ENCODE measurements at regions not wholly inside any gene's neighbourhood (a gene's known extent, or its start where the extent isn't known, plus 50 kb on each side); places are given as distances from the start of the nearest gene placed in this dataset.

GRCh38 chr17:34782271-34782670 lies 179.0 kb downstream of the CCT6B start:
- H3K27ac ChIP-seq: no peak overlapping the region

DNA sequence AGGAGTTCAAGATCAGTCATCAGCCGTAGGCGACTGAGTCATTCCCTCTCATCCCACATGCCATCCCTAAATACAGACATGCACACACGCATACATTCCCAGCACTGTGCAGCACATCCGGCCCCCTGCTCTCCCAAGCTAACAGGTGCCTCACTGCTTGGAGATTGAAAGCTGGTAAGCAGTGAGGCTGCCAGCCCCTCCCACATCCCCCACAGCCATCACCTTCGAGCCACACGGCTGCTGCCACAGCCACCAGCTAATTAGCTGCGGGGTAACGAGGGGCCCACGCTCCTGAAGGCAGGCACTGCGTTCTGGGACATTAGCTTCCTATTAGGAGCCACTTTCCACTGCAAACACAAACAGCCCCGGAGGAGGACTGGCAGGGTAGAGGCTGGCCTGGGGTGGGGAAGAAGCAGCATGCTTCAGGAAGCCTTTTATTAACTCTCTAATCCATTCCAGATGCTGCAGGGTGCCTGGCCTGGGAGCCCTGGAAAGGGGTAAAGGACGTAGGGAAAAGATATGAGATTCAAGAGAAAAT lies 179.6 kb downstream of the CCT6B start:
- H3K36me3 ChIP-seq: no peaks in the 10 kb centered on the region
- no peaks in the 10 kb centered on the region for H3K27me3 ChIP-seq
- H3K4me3 ChIP-seq: no peak overlapping the region
- H3K9ac ChIP-seq: no peak overlapping the region
- H3K4me1 ChIP-seq: peaks cover 10% of the 10 kb centered on the region
- H3K4me2 ChIP-seq: no peak overlapping the region
- H3K9me3 ChIP-seq: peaks cover 26% of the 10 kb centered on the region
- no peaks in the 10 kb centered on the region for H4K20me1 ChIP-seq
- H3K27ac ChIP-seq: no peak overlapping the region
- no peak for TF ChIP-seq Cebpa-rat (IDR thresholded peaks at IDR 0.05)

More at GRCh38 chr17:34782271-34782670, 179.0 kb downstream of the CCT6B start:
- Histone ChIP-seq H3K36me3 (no peaks in the 10 kb centered on the region), H3K9ac (no peak overlapping the region), H3K27me3 (no peaks in the 10 kb centered on the region), H4K20me1 (no peaks in the 10 kb centered on the region), H3K4me3 (no peak overlapping the region), H3K9me3 (peaks cover 26% of the 10 kb centered on the region), H3K4me2 (no peak overlapping the region), H3K4me1 (peaks cover 10% of the 10 kb centered on the region)
- no peak for TF ChIP-seq Cebpa-rat (IDR thresholded peaks at IDR 0.05)

GRCh38 chr17:34781071-34781470 lies 180.2 kb downstream of the CCT6B start:
- Histone ChIP-seq H3K27me3 (no peaks in the 10 kb centered on the region), H3K36me3 (no peaks in the 10 kb centered on the region)
- no peak for TF ChIP-seq Cebpa-rat (IDR thresholded peaks at IDR 0.05)

GRCh38 chr17:34780438-34780837 lies 180.8 kb downstream of the CCT6B start:
- Histone ChIP-seq H3K27me3 (no peaks in the 10 kb centered on the region), H3K27ac (no peak overlapping the region), H3K4me2 (no peak overlapping the region), H4K20me1 (no peaks in the 10 kb centered on the region), H3K9me3 (peaks cover 26% of the 10 kb centered on the region), H3K9ac (no peak overlapping the region), H3K4me3 (no peak overlapping the region), H3K4me1 (peaks cover 10% of the 10 kb centered on the region), H3K36me3 (no peaks in the 10 kb centered on the region)
- TF ChIP-seq Cebpa-rat (IDR thresholded peaks at IDR 0.05): no peak

More at GRCh38 chr17:34781071-34781470, 180.2 kb downstream of the CCT6B start:
- no peak overlapping the region for H3K4me3 ChIP-seq
- H4K20me1 ChIP-seq: no peaks in the 10 kb centered on the region
- H3K27ac ChIP-seq: no peak overlapping the region
- no peak overlapping the region for H3K4me2 ChIP-seq
- no peak overlapping the region for H3K9ac ChIP-seq
- peaks cover 10% of the 10 kb centered on the region for H3K4me1 ChIP-seq
- H3K9me3 ChIP-seq: peaks cover 26% of the 10 kb centered on the region

DNA sequence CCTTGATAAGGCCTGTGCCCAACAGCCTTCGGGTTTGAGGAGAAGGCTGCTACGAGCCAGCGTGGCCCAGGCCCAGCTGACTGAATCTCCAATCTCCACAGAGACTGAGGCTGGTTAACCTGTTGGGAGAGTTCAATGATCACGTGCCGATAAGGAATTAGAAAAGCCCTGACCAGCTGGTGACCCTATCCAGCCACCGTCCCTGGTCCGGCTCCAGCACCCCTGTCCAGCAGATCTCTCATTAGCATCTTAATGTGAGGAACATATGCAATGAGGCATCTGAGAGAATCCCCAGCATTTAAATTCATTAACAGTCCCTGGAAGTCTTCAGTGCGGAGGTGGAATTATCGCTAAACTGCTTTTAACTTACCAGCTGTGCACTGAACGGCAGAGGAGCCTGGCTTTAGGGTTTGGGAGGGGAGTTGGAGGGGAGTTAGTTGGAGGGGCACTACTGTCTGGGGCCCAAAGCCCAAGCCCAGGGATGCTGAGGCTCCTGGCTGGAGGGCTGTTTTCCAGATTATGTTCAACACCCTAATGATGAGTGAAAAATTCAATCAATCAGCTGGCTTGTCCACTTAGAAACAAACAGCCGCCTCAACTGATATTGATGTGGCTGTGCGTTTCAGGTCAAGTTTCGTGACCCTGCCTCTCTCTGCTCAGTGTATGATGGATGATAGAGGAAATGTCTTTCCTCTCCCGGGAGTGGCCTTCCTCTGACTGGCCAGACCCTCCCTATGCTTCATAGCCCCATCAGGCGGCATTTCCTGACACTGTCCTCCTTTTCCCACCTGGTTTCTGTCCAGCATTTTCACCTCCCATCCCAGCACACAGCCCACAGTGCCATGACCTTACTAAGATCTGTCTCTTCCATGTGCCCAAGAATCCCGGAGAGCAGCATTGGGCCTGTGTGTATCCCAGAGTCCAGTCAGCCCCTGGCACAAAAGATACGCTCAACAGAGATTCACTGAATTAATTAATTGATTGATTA lies 184.5 kb downstream of the CCT6B start:
- Histone ChIP-seq H4K20me1 (no peaks in the 10 kb centered on the region), H3K4me1 (peaks cover 30% of the 10 kb centered on the region), H3K27ac (no peak overlapping the region)

DNA sequence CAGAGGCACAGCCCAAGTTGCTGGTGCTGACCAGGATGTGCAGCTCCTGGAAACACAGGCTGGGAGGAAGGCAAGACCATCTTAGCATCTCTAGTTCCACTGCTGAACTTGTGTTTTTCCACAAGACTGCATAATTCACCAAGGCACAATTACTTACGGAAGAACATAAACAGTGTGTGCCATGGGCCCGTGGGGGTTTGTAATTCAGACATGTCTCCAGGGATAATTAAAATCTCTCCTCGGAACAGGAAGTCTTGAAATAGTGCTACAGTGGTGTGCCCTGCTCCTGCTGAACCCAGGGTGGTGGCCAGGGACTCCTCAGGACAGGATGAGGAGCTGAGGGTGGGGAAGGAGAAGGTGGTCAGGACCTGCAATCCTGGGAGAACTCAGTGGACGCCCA lies 188.2 kb downstream of the CCT6B start:
- Histone ChIP-seq H3K27ac (no peak overlapping the region), H3K4me3 (no peak overlapping the region), H3K9ac (no peak overlapping the region), H3K9me3 (no peaks in the 10 kb centered on the region), H3K36me3 (no peaks in the 10 kb centered on the region), H4K20me1 (no peaks in the 10 kb centered on the region), H3K27me3 (no peaks in the 10 kb centered on the region), H3K4me2 (peak overlapping the region; percentile 73), H3K4me1 (peaks cover 26% of the 10 kb centered on the region)
- TF ChIP-seq Cebpa-rat (IDR thresholded peaks at IDR 0.05): no peak

More for the DNA sequence above, 184.5 kb downstream of the CCT6B start:
- Histone ChIP-seq H3K9me3 (peaks cover 25% of the 10 kb centered on the region), H3K27me3 (no peaks in the 10 kb centered on the region), H3K9ac (no peak overlapping the region), H3K36me3 (no peaks in the 10 kb centered on the region), H3K4me2 (no peak overlapping the region), H3K4me3 (no peak overlapping the region)
- TF ChIP-seq Cebpa-rat (IDR thresholded peaks at IDR 0.05): no peak

DNA sequence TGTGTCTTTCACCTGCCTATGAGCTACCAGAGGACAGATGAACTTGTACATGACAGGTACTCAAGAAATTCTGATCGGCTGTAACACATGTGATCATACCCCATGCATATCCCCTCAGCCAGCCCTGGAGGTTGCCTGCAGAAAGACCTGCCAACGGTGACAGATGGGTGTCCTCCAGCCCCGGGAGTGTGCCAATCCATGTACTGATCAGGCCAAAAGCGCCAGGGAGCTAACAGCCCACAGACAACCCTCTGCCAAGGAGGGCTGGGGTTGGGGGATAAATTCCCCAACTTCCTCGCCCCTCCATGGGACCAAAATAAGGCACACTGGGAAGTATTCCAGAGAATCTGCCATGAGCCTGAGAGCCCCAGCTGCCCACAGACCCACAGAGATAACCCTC lies 189.4 kb downstream of the CCT6B start:
- Histone ChIP-seq H4K20me1 (no peaks in the 10 kb centered on the region), H3K27me3 (no peaks in the 10 kb centered on the region), H3K36me3 (no peaks in the 10 kb centered on the region), H3K4me1 (peaks cover 26% of the 10 kb centered on the region), H3K4me2 (peak overlapping the region; percentile 73), H3K9ac (no peak overlapping the region), H3K27ac (no peak overlapping the region), H3K4me3 (no peak overlapping the region), H3K9me3 (no peaks in the 10 kb centered on the region)
- no peak for TF ChIP-seq Cebpa-rat (IDR thresholded peaks at IDR 0.05)

DNA sequence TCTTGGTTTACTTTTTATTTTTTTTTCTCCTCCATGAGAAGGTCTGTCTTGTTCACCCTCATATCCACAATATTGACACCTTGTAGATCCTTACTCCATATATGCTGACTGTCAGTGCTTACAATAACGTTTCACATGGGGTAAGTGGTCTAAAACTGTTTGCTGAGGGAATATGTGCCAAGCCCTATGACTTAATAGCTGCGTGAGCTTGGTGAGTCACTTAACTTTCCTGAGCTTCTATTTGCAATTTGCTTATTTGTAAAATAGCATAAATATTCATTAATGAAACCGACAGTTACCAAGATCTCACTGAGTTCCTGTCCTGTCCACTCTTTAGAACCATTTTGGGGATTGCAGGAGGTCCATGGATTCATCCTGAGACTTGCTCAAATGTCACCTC lies 190.7 kb downstream of the CCT6B start:
- Histone ChIP-seq H3K27me3 (no peaks in the 10 kb centered on the region), H3K9ac (no peak overlapping the region), H3K4me2 (no peak overlapping the region), H3K27ac (no peak overlapping the region), H4K20me1 (no peaks in the 10 kb centered on the region), H3K36me3 (no peaks in the 10 kb centered on the region), H3K9me3 (no peaks in the 10 kb centered on the region), H3K4me3 (no peak overlapping the region), H3K4me1 (peaks cover 26% of the 10 kb centered on the region)
- TF ChIP-seq Cebpa-rat (IDR thresholded peaks at IDR 0.05): no peak

DNA sequence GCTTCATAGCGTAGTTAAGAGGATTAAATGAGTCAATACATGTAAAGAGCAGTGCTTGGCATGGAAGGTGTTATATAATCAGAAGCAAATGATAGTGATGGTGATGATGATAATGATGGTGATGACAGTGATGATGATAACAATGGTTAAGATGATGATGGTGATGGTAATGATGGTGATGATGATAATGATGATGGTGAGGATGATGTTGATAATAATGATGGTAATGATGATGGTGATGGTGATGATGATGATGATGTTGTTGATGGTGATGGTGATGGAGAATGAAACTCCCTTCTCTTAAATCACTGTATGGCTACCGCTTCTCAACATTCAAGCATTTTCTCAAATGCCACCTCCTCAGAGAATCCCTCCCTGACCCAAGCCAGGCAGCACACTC lies 190.5 kb downstream of the TMEM132E start:
- Histone ChIP-seq H3K4me2 (no peak overlapping the region), H3K9ac (no peak overlapping the region), H3K4me3 (no peak overlapping the region), H3K27me3 (no peaks in the 10 kb centered on the region), H4K20me1 (no peaks in the 10 kb centered on the region), H3K9me3 (no peaks in the 10 kb centered on the region), H3K36me3 (no peaks in the 10 kb centered on the region), H3K27ac (no peak overlapping the region), H3K4me1 (peaks cover 26% of the 10 kb centered on the region)
- no peak for TF ChIP-seq Cebpa-rat (IDR thresholded peaks at IDR 0.05)

DNA sequence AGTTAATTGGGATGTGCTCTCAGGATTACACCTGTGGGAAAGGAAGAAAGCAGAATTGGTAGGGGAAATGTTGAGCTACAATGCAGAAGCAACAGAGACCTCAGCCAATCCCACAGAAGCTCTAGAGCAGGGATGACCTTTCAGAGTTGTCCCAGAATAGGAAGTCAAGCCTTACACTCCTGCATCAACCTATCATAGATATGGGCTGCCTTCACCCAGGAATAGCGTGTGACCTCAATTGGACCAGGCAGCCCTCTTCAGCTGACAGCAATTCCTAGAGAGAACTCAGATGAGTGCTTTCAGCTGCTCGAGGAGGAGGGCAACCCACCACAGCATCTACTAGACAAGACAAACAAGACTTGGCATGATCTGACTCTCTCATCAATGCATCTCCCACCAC lies 189.7 kb downstream of the TMEM132E start:
- Histone ChIP-seq H3K4me2 (no peak overlapping the region), H3K4me3 (no peak overlapping the region), H3K4me1 (peaks cover 26% of the 10 kb centered on the region), H3K9me3 (no peaks in the 10 kb centered on the region), H4K20me1 (no peaks in the 10 kb centered on the region), H3K36me3 (no peaks in the 10 kb centered on the region), H3K27ac (no peak overlapping the region), H3K27me3 (no peaks in the 10 kb centered on the region), H3K9ac (no peak overlapping the region)
- no peak for TF ChIP-seq Cebpa-rat (IDR thresholded peaks at IDR 0.05)

All from BLaER1 (cell line).